ENCODE measurements at regions not wholly inside any gene's neighbourhood (a gene's known extent, or its start where the extent isn't known, plus 50 kb on each side); places are given as distances from the start of the nearest gene placed in this dataset.

DNA sequence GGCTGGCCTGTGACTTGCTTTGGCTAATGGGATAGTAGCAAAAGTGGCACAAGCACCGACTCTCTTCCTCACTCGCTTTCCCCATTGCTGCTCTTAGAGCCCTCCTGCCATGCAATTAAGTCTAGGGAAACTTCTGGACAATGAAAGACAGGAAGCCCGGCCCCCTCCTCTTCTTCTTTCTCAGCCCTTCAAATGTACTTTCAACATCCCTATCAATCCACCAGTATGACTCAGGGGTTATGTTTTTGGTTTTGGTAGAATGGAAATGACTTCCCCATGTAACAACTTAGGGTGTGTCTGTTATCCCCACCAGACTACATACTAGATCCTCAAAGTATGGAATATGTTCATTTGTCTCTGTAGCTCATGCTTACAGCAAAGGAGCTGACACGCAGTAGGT, 139.0 kb upstream of the GDF10 start:
- Histone ChIP-seq H3K36me3 (replicated peaks in 1 of 2; ENCODE audit: control insufficient read depth in 1 of 2, insufficient read depth in 2 of 2, low read length in 2 of 2) (no peaks in the 10 kb centered on the region), H3K9me3 (replicated peaks in 1 of 2; ENCODE audit: control insufficient read depth in 1 of 2, insufficient read depth in 1 of 2, low read length in 2 of 2) (peaks cover under 1 to 3% of the 10 kb centered on the region in 2 donors), H3K4me2 (replicated peaks; ENCODE audit: extremely low read depth, low read length, poor library complexity, severe bottlenecking) (peak overlapping the region; percentile 10), H3K27me3 (ENCODE audit: control insufficient read depth in 2 of 2, insufficient read depth in 2 of 2, low read length in 2 of 2) (no peaks in the 10 kb centered on the region), H3K9ac (ENCODE audit: insufficient read depth, low read length, poor library complexity, severe bottlenecking) (no peak overlapping the region), H3K4me3 (replicated peaks in 1 of 3; ENCODE audit: low read depth in 2 of 3, low read length in 3 of 3) (peak overlapping the region in 1 of 3 experiments; percentile 19), H3K4me1 (ENCODE audit: control insufficient read depth in 1 of 2, insufficient read depth in 2 of 2, low read length in 2 of 2) (peaks cover 37 to 48% of the 10 kb centered on the region in 2 donors), H2AFZ (ENCODE audit: insufficient read depth, low read depth, low read length, poor library complexity, severe bottlenecking) (no peak overlapping the region), H3K79me2 (ENCODE audit: insufficient read depth, low read length) (no peaks in the 10 kb centered on the region), H4K20me1 (ENCODE audit: insufficient read depth, low read length) (no peaks in the 10 kb centered on the region), H3K27ac (ENCODE audit: low read depth in 1 of 2, low read length in 2 of 2) (peak overlapping the region; percentile 0 to 71)
- H3K27ac Mint-ChIP-seq = peak overlapping the region; percentile 43 to 92 (median 88)
- WGBS (ENCODE audit: insufficient coverage) = no CpG with 5 or more reads among the region's 4 CpGs
- H3K27me3 Mint-ChIP-seq (ENCODE audit: low read depth in 3 of 3) = peaks cover 0 to 6% (median 1%) of the 10 kb centered on the region in 3 donors
- peak overlapping the region; percentile 28 to 76 for H3K4me3 Mint-ChIP-seq
- TF ChIP-seq, protein P1, sequence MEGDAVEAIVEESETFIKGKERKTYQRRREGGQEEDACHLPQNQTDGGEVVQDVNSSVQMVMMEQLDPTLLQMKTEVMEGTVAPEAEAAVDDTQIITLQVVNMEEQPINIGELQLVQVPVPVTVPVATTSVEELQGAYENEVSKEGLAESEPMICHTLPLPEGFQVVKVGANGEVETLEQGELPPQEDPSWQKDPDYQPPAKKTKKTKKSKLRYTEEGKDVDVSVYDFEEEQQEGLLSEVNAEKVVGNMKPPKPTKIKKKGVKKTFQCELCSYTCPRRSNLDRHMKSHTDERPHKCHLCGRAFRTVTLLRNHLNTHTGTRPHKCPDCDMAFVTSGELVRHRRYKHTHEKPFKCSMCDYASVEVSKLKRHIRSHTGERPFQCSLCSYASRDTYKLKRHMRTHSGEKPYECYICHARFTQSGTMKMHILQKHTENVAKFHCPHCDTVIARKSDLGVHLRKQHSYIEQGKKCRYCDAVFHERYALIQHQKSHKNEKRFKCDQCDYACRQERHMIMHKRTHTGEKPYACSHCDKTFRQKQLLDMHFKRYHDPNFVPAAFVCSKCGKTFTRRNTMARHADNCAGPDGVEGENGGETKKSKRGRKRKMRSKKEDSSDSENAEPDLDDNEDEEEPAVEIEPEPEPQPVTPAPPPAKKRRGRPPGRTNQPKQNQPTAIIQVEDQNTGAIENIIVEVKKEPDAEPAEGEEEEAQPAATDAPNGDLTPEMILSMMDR (IDR thresholded peaks at IDR 0.05) = no peak
- H3K9me3 Mint-ChIP-seq = peaks cover 0 to 9% (median 6%) of the 10 kb centered on the region in 7 donors
- intact Hi-C loops (cut with micrococcal nuclease) = no loop called here
- peak; percentile 74 to 84 (median 81) for DNase-seq
- H3K36me3 Mint-ChIP-seq = no peaks in the 10 kb centered on the region
- peaks cover 42% of the 10 kb centered on the region for H3K4me1 Mint-ChIP-seq

DNA sequence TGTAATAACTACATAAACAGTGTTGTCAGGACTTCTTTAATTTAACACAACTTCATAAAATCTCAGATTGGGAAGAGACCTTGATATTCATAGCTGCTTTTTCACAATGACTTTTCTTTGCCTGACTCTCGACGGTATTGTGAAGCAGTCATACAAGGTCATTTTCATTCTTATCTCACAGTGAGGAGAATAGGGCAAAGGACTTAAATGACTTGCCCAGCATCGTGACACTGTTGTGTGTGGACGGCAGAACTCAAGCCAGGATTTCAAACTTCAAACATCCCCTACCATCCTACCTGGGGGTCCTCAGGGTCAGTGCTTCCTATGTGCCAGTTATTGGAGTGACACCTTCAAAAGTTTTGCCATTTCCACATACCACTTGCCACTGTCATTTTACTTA, 138.5 kb upstream of the GDF10 start:
- H3K4me3 Mint-ChIP-seq = peak overlapping the region in 1 of 2 donors; percentile 76

More for the DNA sequence above, 138.5 kb upstream of the GDF10 start:
- TF ChIP-seq, protein P1 (IDR thresholded peaks at IDR 0.05) = no peak
- peaks cover 0 to 3% of the 10 kb centered on the region in 2 donors for H3K9me3 ChIP-seq (replicated peaks in 1 of 2; ENCODE audit: control insufficient read depth in 1 of 2, insufficient read depth in 1 of 2, low read length in 2 of 2)
- Mint-ChIP-seq H3K27me3 (ENCODE audit: low read depth in 3 of 3) (peaks cover 0 to 8% (median 1%) of the 10 kb centered on the region in 3 donors), H3K36me3 (peaks cover under 1 to 2% of the 10 kb centered on the region in 2 donors), H3K4me1 (peaks cover 47% of the 10 kb centered on the region), H3K9me3 (peaks cover 0 to 12% (median 4%) of the 10 kb centered on the region in 7 donors), H3K27ac (peak overlapping the region; percentile 43 to 92 (median 86))
- H3K4me3 ChIP-seq (replicated peaks in 1 of 3; ENCODE audit: low read depth in 2 of 3, low read length in 3 of 3) = peak overlapping the region in 1 of 3 experiments; percentile 19
- no peaks in the 10 kb centered on the region for H4K20me1 ChIP-seq (ENCODE audit: insufficient read depth, low read length)
- H3K9ac ChIP-seq (ENCODE audit: insufficient read depth, low read length, poor library complexity, severe bottlenecking) = no peak overlapping the region
- H3K27ac ChIP-seq (ENCODE audit: low read depth in 1 of 2, low read length in 2 of 2) = peak overlapping the region in 1 of 2 donors; percentile 71
- peak overlapping the region; percentile 10 for H3K4me2 ChIP-seq (replicated peaks; ENCODE audit: extremely low read depth, low read length, poor library complexity, severe bottlenecking)
- H3K79me2 ChIP-seq (ENCODE audit: insufficient read depth, low read length) = no peaks in the 10 kb centered on the region
- no peak for DNase-seq
- no peak overlapping the region for H2AFZ ChIP-seq (ENCODE audit: insufficient read depth, low read depth, low read length, poor library complexity, severe bottlenecking)
- intact Hi-C loops (cut with micrococcal nuclease) = no loop called here
- no peaks in the 10 kb centered on the region for H3K36me3 ChIP-seq (replicated peaks in 1 of 2; ENCODE audit: control insufficient read depth in 1 of 2, insufficient read depth in 2 of 2, low read length in 2 of 2)
- no peaks in the 10 kb centered on the region for H3K27me3 ChIP-seq (ENCODE audit: control insufficient read depth in 2 of 2, insufficient read depth in 2 of 2, low read length in 2 of 2)
- WGBS (ENCODE audit: insufficient coverage) = 90% methylated on average over 2 of the region's 4 CpGs
- peaks cover 42 to 53% of the 10 kb centered on the region in 2 donors for H3K4me1 ChIP-seq (ENCODE audit: control insufficient read depth in 1 of 2, insufficient read depth in 2 of 2, low read length in 2 of 2)
